ENCODE measurements at regions not wholly inside any gene's neighbourhood (a gene's known extent, or its start where the extent isn't known, plus 50 kb on each side); places are given as distances from the start of the nearest gene placed in this dataset.
"Not testable (repeated sequence)": the region's sequence is repeated elsewhere in the genome, so short reads cannot be mapped to it uniquely, and the experiment has no call there.

DNA sequence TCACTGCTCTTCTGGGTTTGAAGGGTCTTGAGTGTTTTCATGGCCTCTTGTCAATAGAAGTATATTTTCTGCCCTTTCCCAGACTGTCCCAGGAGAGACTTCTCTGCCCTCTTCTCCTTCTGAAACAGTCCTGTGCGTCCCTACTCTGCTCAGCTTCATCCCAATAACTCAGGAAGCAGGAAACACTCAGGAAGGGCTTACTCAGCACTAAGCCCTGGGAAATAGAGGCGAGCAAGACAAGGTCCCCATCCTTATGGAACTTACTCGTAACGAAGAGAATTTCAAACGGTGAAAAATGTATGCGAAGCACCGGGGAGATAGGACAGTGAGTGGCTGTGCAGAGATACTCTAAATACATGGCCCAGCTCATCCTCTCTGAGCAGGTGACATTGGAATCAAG lies 52.8 kb upstream of the TFRC start:
- CTCF ChIA-PET = no interaction called here
- Mint-ChIP-seq H3K36me3 (no peaks in the 10 kb centered on the region), H3K4me1 (peaks cover 12% of the 10 kb centered on the region), H3K4me3 (no peak overlapping the region), H3K27ac (no peak overlapping the region), H3K27me3 (peaks cover 25% of the 10 kb centered on the region), H3K9me3 (no peaks in the 10 kb centered on the region)
- DNase-seq = no peak

- H3K9me3 Mint-ChIP-seq, CTCF ChIA-PET, H3K27ac Mint-ChIP-seq, DNase-seq, H3K4me3 Mint-ChIP-seq, H3K36me3 Mint-ChIP-seq: not testable (repeated sequence)
- Mint-ChIP-seq H3K27me3 (peaks cover 25% of the 10 kb centered on the region), H3K4me1 (peaks cover 14% of the 10 kb centered on the region)
Observed at GRCh38 chr3:196133869-196134268, 52.0 kb upstream of the TFRC start.

- no peak overlapping the region for H3K4me3 Mint-ChIP-seq
- H3K36me3 Mint-ChIP-seq = no peaks in the 10 kb centered on the region
- DNase-seq = no peak
- peaks cover 20% of the 10 kb centered on the region for H3K27me3 Mint-ChIP-seq
- H3K9me3 Mint-ChIP-seq = no peaks in the 10 kb centered on the region
- H3K27ac Mint-ChIP-seq = no peak overlapping the region
- H3K4me1 Mint-ChIP-seq = peaks cover 29% of the 10 kb centered on the region
- CTCF ChIA-PET = no interaction called here
Observed at GRCh38 chr3:196131921-196132320, 50.0 kb upstream of the TFRC start.

Data from activated naive CD4-positive, alpha-beta T cell treated with anti-CD3 and anti-CD28 coated beads, Interleukin-2, amount 10 ng/mL, durations not matched to agents 7 days and 5 days (primary cell).